Esophagus squamous epithelium (tissue), 4 donors: ENCODE measurements at regions not wholly inside any gene's neighbourhood (a gene's known extent, or its start where the extent isn't known, plus 50 kb on each side); places are given as distances from the start of the nearest gene placed in this dataset.

Experiments used
- CTCF ChIP-seq, 6 experiments: fragments of 450-650 bp in 4 of 6; fragments of 200-600 bp in 2 of 6; sonication (generic) in 2 of 6; IDR thresholded peaks; one replicate each; pipeline ENCODE4 v1.5.1; 2016 to 2019; ENCODE audit warnings: antibody characterized with exemption in 6 of 6, mild to moderate bottlenecking in 4 of 6, moderate library complexity in 4 of 6
- POLR2A ChIP-seq, 4 donors: fragments of 450-650 bp; IDR thresholded peaks; one replicate each; pipeline ENCODE4 v1.6.1; 2017; ENCODE audit warnings: antibody characterized with exemption in 4 of 4, mild to moderate bottlenecking in 4 of 4, moderate library complexity in 3 of 4

GRCh38 chr16:6615636-6616035, 717.0 kb upstream of the RBFOX1 start:
- TF ChIP-seq CTCF (IDR thresholded peaks at IDR 0.05) (no peak), POLR2A (IDR thresholded peaks at IDR 0.05) (no peak)
